Fibroblast of upper back skin (primary cell): ENCODE measurements at regions not wholly inside any gene's neighbourhood (a gene's known extent, or its start where the extent isn't known, plus 50 kb on each side); places are given as distances from the start of the nearest gene placed in this dataset.
"Not testable (repeated sequence)": the region's sequence is repeated elsewhere in the genome, so short reads cannot be mapped to it uniquely, and the experiment has no call there.

ENCODE experiments used
- DNase-seq: peaks from one replicate; pipeline ENCODE4 v3.0.0-alpha.2; 2013

DNA sequence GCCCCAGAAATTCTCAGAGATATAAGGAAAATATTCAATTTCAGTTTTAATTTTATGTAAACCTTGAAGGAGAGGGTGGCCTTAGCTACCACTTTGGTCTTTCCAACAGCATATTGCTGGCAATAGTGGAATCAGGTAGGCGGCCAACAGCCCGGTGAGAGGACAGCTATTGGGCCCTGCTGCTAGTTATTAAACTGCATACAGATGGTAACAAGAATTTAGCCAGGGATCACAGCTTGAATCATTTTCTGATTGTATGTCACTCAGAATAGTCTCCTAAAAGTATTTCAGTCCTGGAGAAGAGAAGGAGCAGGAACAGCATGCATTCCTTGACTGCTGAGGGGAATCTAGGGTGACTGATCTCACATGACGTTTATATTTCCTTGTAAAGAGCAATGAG is 261.4 kb upstream of the SMIM30 start:
- DNase-seq, result no peak

DNA sequence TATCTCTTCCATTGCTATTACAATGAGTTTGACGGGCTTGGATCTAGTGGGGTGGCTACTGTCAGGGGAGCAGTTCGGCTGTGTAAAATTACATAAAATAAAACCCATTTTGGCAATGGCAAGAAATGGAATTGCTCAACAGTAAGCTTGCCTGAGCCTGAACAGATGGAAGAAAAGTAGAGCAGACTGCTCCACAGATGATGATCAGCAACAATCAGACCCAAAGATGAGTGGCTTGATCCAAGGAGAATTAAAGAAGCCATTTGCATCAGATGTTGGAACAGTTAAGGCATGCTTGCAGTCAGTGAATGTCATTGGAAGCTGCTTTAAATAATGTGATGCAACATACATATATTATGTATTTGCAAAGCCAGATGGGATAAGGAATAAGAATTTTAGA is 256.6 kb upstream of the SMIM30 start:
- DNase-seq, result peak; percentile 22

DNA sequence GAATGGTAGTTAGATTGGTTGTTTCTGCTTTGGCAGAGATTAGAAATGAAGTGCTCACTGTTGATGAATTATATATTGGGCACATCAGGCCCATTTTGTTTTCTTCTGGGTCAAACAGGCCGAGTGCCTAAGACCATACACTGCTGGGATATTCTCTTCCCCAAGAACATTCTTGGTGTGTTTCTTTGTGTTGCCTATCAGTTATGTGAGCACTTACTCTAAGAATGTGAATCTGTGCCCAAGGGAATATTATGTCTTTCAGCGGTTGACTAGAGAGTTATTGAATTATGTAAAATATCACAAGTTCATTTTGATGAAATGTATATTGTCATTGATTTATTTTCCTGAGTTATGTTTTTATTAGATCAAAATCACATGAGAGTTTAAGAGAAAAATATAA is 255.5 kb upstream of the SMIM30 start:
- peak; percentile 47 for DNase-seq

GRCh38 chr7:113371416-113372043 is 253.2 kb upstream of the SMIM30 start:
- peak; percentile 19 for DNase-seq

GRCh38 chr7:113370910-113371309 is 252.6 kb upstream of the SMIM30 start:
- peak; percentile 8 for DNase-seq

DNA sequence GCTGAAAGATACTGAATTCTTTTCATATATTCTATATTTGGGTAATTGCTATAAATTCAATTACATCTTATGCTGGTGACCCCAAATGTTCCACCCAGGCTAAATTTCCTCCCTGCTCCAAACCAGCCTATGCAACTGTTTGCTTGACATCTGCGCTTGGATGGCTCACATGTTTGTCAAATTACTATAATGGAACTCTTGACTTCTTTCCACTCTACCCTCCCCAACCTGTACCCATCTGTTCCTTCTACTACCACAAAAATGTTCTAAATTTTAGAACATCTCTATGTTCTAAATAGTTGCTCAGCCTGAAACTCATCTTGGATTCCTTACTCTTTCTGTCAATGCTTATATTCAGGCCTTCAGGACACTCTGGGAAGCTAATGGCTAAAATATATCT is 249.9 kb upstream of the SMIM30 start:
- no peak for DNase-seq

DNA sequence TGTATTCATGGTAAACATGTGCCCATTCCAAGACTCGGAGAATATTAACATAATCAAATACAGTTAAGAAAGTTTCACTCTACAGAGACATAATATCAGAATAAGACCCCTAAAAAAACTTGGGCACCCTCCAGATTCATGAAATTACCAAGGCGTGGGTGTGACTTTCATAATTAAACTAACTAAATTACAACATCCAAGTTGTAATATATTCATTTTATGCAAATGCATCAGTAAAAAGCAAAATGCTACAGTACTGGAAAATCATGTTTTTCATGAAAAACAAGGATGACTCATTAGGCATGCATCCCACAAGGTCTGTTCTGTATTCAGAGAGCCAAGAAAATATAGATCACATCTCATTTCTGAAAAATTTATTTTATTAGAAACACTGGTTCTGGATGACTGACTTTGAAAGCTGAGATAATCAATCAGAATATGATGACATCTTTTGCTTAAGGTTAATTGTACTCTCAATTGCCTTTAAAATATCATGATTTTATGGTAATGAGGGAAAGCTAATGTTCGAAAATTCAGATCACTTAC is 248.8 kb upstream of the SMIM30 start:
- DNase-seq, result peak; percentile 16

DNA sequence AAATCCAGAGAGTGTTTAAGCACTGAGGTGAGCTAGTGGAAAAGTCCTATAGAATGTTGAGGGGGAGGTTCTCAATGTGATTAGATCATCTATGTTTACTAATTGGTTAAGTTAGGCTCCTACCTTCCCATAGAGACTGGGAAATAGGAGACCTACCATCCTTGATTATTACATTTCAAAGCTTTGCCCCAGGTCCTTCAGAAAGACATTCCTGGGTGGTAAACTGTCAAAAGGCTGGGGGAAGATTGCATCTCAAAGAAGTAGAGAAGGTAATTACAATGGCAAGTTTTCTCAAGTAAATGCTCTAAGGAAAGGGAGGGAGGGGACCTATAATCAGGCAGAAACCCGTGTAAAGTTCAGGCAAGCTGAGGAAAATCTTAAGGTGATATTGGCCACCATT is 247.8 kb upstream of the SMIM30 start:
- DNase-seq, result no peak

DNA sequence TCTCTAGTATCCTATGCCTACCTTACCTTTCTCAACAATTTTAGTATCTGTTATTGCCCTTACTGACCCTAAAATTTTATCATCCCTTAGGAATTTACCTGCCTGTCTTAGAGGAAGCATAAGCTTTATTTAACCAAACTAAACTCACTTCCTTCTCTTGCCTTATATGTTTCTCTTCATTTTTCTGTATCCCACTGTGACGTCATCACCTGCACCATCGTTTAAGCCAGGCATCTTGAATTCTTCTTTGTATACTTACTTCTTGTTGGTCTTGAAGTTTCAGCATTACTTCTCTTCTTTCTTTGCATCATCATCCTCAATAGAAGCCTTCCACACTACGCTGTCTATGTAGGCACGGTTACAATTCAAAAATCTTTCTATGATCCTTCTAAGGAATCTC is 231.0 kb upstream of the SMIM30 start:
- no peak for DNase-seq

GRCh38 chr7:113339661-113340060 is 221.3 kb upstream of the SMIM30 start:
- DNase-seq, result no peak

- no peak for DNase-seq
Observed at GRCh38 chr7:113338071-113338696, 219.8 kb upstream of the SMIM30 start.

GRCh38 chr7:113336838-113337237 is 218.5 kb upstream of the SMIM30 start:
- not testable (repeated sequence) for DNase-seq

DNA sequence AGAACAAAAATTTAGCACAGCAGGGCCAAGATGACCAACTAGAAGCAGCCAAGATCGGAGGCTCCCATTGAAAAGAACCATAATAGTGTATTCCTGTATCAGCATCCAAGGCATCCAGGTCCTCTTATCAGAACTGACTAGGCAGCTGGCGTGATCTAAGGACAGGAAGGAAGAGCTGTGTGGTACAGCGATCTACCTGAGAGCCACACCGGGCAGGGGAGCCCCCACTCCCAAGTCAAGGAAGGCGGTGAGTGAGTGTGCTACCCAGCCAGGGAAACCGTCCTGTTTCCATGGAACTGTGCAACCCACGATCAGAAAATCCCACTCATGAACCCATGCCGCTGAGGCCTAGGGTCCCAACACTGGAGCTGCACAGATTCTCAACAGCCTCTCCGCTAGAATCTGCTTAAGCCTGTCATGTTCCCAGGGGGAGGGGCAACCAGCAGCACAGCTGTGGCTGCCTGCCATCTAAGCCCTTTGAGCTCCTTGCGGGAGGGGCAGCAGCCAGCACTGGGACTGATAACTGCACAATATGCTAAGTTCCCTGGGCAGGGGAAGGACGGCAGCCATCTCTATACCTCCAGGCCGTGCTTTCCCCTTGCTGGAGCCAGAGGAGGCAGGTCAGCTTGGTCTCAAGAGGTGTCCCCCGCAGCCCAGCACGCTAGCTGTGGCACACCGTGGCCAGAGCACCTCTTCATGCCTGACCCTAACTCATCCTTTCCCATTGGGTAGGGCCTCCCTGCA is 213.0 kb upstream of the SMIM30 start:
- peak; percentile 1 for DNase-seq

- peak; percentile 9 for DNase-seq
Observed at GRCh38 chr7:113321201-113321600, 202.8 kb upstream of the SMIM30 start.

GRCh38 chr7:113320419-113320818 is 202.1 kb upstream of the SMIM30 start:
- no peak for DNase-seq

- DNase-seq, result no peak
Observed at GRCh38 chr7:113314594-113314993, 196.2 kb upstream of the SMIM30 start.

- no peak for DNase-seq
Observed at GRCh38 chr7:113308399-113308798, 190.0 kb upstream of the SMIM30 start.

GRCh38 chr7:113307147-113307546 is 188.8 kb upstream of the SMIM30 start:
- no peak for DNase-seq

- no peak for DNase-seq
Observed at GRCh38 chr7:113306302-113306701, 187.9 kb upstream of the SMIM30 start.

DNA sequence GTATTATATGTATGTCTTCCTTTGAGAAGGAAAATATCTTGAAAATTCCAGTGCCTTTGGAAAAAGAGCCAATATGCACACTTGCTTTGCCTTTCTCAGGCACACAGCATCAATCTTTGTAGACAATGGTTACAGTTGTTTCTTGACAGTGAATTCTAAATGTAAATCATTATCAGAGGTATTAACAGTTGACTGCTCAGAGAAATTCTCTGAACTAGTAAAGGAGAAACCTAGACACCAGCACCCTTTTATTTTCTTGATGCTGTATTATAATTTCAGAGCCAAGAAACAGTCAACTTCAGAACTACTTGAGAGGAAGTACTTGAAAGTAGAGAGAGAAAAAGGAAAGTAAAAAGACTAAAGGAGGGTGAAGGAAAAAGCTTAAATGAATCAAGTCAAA is 185.8 kb upstream of the SMIM30 start:
- no peak for DNase-seq

GRCh38 chr7:113303388-113303787 is 185.0 kb upstream of the SMIM30 start:
- not testable (repeated sequence) for DNase-seq

GRCh38 chr7:113301983-113302382 is 183.6 kb upstream of the SMIM30 start:
- DNase-seq, result no peak

GRCh38 chr7:113301141-113301540 is 182.8 kb upstream of the SMIM30 start:
- DNase-seq, result no peak

- no peak for DNase-seq
Observed at GRCh38 chr7:113299748-113300147, 181.4 kb upstream of the SMIM30 start.
